ENCODE measurements at regions not wholly inside any gene's neighbourhood (a gene's known extent, or its start where the extent isn't known, plus 50 kb on each side); places are given as distances from the start of the nearest gene placed in this dataset.
"Not testable (repeated sequence)": the region's sequence is repeated elsewhere in the genome, so short reads cannot be mapped to it uniquely, and the experiment has no call there.

DNA sequence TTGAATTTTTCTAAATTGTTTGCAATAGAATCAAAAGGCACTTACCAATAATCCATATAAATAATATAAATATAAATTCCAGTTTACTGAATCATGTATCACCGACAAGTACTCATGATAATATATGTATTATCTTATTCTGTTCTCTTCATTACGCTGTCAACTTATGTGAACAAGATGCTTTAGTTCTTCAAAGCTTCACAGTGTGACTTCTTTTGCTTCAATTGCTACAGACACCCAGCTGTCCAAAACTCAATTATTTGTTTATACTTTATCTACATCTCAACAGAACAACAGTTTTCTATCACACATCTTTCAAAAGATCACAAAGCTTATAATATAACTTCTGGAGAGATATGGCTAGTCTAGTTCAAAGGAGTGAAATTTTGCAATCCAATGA is 1499.9 kb upstream of the PCDH10 start:
- DNase-seq (ENCODE audit: low spot score): no peak

- DNase-seq (ENCODE audit: low spot score): no peak
These were observed 1498.1 kb upstream of the PCDH10 start for GRCh38 chr4:131650951-131651350.

DNA sequence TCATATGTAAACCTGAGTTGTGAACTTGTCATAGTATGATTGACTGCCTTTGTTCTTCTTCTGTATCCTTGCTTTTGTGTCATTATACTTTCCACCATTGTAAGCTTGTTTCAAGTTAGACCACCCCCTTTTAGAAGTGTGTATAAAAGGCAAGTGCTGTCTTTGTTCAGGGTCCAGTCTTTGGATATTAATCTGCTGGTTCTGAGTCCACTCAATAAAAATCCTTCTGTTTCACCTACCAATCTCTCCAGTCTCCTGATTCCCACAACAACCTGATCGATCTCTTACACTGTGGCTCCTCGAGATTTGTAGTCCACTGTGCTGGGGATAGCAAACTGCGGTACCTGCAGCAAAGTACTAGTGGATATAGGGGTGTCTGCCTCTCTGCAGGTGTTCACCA is 1465.8 kb upstream of the PCDH10 start:
- not testable (repeated sequence) for DNase-seq (ENCODE audit: low spot score)

DNA sequence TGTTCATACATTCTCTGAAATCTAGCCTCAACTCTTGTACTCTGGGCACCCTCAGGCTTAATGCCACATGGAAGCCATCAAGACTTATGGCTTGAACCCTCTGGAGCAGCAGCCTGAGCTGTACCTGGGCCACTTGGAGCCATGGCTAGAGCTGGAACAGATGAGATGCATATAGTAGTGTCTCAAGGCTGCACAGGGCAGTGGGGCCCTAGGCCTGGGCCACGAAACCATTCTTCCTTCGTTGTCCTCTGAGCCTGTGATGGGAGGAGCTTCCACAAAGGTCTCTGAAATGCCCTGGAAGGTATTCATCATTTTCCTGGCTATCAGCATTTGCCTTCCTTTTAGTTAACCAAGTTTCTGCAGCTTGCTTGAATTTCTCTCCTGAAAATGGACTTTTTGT is 1427.2 kb upstream of the PCDH10 start:
- DNase-seq (ENCODE audit: low spot score): no peak

DNA sequence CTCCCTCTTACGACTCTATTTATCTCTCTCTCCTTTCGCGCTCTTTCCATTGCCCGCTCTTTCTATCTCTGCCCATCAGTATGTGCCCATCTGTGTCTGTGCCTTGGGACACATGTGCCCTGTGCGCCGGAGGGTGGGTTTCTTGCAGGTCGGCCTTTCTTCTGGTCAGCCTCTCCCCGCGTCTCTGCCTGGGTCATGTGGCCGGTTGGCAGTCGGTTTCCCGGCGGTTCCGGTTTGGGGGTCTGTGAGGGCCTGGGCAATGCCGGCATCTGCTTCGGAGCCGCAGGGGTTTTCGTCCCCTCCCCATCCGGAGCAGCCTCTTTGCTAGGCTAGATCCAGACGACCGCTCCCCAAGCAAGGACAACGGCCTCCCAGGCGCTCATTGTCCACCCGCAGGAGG is 1426.0 kb upstream of the PCDH10 start:
- not testable (repeated sequence) for DNase-seq (ENCODE audit: low spot score)

- DNase-seq (ENCODE audit: low spot score): not testable (repeated sequence)
These were observed 1424.2 kb upstream of the PCDH10 start for GRCh38 chr4:131724847-131725246.

GRCh38 chr4:131725521-131725920 is 1423.6 kb upstream of the PCDH10 start:
- not testable (repeated sequence) for DNase-seq (ENCODE audit: low spot score)

DNA sequence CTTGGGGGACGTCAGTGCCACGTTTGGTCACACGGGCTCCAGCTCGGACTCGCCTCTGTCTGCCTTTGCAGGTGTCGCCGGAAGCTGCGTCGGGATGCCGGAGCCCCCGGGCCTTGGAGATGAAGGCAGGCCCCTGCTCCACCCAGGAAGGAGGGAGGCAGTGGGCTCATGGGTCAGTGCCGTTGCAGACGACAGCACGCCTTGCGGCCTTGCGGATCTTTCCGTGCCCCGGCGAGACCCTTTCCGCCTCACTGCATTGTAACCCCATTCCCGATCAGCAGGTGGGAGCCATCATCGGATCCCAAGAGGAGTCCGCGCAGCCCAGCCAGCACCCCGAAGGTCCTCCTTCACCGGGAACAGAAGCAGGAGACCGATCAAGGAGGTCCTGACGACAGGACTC is 1422.2 kb upstream of the PCDH10 start:
- not testable (repeated sequence) for DNase-seq (ENCODE audit: low spot score)

DNA sequence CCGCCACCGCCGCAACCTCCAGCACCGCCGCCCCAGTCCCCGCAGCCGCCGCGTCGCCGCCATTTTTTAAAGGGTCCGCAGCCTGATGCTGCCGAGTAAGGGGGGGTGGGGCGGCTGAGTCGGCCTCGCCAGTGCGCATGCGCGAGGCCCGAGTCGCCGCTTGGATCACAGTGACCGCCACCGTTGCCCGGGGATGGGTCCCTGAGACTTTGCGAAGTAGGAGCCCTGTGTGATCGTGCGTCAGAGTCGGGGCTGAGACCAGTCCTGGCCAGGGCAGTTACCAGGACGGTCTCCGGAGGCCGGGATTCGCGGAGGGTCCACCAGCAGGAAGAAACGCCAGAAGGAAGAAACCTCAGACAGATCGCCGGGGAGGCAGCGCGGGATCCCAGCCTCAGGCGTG is 1421.7 kb upstream of the PCDH10 start:
- DNase-seq (ENCODE audit: low spot score): not testable (repeated sequence)

GRCh38 chr4:131729205-131729604 is 1419.9 kb upstream of the PCDH10 start:
- not testable (repeated sequence) for DNase-seq (ENCODE audit: low spot score)

- DNase-seq (ENCODE audit: low spot score): not testable (repeated sequence)
These were observed 1419.2 kb upstream of the PCDH10 start for GRCh38 chr4:131729716-131730398.

DNA sequence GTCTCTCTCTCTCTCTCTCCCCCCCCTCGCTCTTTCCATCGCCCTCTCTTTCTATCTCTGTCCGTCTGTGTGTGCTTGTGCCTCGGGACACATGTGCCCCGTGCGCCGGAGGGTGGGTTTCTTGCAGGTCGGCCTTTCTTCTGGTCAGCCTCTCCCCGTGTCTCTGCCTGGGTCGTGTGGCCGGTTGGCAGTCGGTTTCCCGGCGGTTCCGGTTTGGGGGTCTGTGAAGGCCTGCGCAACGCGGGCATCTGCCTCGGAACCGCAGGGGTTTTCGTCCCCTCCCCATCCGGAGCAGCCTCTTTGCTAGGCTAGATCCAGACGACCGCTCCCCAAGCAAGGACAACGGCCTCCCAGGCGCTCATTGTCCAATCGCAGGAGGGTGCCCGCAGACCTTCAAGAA is 1418.5 kb upstream of the PCDH10 start:
- DNase-seq (ENCODE audit: low spot score): not testable (repeated sequence)

DNA sequence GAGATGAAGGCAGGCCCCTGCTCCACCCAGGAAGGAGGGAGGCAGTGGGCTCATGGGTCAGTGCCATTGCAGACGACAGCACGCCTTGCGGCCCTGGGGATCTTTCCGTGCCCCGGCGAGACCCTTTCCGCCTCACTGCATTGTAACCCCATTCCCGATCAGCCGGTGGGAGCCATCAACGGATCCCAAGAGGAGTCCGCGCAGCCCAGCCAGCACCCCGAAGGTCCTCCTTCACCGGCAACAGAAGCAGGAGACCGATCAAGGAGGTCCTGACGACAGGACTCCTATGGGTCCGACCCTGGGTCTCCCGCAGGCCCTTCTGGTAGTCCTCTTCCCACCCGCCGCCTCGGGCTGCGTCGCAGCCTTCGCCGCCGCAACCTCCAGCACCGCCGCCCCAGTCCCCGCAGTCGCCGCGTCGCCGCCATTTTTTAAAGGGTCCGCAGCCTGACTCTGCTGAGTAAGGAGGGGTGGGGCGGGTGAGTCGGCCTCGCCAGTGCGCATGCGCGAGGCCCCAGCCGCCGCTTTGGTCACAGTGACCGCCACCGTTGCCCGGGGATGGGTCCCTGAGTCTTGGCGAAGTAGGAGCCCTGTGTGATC is 1417.0 kb upstream of the PCDH10 start:
- DNase-seq (ENCODE audit: low spot score): not testable (repeated sequence)

DNA sequence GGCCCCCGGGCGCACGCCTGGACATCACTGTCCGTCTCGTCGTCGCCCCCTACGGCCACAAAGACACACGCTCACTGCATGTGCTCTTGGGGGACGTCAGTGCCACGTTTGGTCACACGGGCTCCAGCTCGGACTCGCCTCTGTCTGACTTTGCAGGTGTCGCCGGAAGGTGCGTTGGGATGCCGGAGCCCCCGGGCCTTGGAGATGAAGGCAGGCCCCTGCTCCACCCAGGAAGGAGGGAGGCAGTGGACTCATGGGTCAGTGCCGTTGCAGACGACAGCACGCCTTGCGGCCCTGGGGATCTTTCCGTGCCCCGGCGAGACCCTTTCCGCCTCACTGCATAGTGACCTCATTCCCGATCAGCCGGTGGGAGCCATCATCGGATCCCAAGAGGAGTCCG is 1414.8 kb upstream of the PCDH10 start:
- not testable (repeated sequence) for DNase-seq (ENCODE audit: low spot score)

- DNase-seq (ENCODE audit: low spot score): not testable (repeated sequence)
These were observed 1414.2 kb upstream of the PCDH10 start for GRCh38 chr4:131734851-131735385.

DNA sequence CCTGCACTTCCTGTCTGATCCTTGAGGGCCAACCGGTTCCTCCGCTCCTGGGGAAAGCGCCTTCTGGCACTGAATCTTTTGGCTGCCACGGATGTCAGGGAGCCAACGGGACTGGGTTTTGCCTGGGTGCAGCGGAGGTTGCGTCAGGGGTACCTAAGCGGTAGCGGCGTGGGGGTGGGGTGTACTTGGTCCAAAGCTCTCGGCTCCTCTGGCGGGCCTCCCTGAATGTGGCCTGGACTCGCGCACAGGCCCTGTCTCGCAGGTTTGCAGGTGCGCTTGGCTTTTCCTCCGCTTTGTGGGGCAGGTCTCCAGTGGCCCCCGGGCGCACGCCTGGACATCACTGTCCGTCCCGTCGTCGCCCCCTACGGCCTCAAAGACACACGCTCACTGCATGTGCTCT is 1410.1 kb upstream of the PCDH10 start:
- not testable (repeated sequence) for DNase-seq (ENCODE audit: low spot score)

DNA sequence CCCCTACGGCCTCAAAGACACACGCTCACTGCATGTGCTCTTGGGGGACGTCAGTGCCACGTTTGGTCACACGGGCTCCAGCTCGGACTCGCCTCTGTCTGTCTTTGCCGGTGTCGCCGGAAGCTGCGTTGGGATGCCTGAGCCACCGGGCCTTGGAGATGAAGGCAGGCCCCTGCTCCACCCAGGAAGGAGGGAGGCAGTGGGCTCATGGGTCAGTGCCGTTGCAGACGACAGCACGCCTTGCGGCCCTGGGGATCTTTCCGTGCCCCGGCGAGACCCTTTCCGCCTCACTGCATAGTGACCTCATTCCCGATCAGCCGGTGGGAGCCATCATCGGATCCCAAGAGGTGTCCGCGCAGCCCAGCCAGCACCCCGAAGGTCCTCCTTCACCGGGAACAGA is 1407.3 kb upstream of the PCDH10 start:
- DNase-seq (ENCODE audit: low spot score): not testable (repeated sequence)

DNA sequence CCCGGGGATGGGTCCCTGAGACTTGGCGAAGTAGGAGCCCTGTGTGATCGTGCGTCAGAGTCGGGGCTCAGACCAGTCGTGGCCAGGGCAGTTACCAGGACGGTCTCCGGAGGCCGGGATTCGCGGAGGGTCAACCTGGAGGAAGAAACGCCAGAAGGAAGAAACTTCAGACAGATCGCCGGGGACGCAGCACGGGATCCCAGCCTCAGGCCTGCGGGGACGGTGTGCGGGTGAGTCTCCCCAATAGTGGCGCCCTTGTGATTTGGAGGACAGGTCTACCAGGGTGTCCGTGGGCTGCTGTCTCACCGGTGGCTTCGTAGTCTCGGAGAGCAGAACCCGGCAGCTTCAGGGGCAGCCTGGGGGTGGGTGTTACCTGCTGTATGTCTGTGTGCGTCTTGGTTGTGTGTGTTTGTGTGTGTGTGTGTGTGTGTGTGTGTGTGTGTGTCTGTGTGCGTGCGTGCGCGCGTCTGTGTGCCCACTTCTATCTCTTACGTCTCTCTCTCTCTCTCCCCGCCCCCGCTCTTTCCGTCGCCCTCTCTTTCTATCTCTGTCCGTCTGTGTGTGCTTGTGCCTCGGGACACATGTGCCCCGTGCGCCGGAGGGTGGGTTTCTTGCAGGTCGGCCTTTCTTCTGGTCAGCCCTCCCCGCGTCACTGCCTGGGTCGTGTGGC is 1406.4 kb upstream of the PCDH10 start:
- DNase-seq (ENCODE audit: low spot score): not testable (repeated sequence)

DNA sequence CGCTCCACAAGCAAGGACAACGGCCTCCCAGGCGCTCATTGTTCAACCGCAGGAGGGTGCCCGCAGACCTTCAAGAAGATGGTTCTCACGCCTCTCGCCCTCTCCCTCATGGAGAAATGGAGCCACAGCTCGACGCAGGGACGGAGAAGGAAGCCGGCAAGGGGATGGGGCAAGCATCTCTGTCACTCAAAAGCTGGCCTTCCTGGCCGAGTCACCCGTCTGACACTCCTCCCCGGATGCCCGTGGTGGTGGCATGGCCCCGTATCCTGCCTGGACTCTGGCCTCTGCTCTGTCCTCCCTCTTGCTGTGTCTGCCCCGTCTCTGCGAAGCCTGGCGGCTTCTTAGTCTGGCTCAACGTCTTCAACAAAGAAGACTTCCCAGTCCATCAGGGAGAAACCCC is 1405.7 kb upstream of the PCDH10 start:
- DNase-seq (ENCODE audit: low spot score): not testable (repeated sequence)

DNA sequence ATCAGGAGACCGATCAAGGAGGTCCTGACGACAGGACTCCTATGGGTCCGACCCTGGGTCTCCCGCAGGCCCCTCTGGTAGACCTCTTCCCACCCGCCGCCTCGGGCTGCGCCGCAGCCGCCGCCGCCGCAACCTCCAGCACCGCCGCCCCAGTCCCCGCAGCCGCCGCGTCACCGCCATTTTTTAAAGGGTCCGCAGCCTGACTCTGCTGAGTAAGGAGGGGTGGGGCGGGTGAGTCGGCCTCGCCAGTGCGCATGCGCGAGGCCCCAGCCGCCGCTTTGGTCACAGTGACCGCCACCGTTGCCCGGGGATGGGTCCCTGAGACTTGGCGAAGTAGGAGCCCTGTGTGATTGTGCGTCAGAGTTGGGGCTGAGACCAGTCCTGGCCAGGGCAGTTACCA is 1401.9 kb upstream of the PCDH10 start:
- DNase-seq (ENCODE audit: low spot score): not testable (repeated sequence)

DNA sequence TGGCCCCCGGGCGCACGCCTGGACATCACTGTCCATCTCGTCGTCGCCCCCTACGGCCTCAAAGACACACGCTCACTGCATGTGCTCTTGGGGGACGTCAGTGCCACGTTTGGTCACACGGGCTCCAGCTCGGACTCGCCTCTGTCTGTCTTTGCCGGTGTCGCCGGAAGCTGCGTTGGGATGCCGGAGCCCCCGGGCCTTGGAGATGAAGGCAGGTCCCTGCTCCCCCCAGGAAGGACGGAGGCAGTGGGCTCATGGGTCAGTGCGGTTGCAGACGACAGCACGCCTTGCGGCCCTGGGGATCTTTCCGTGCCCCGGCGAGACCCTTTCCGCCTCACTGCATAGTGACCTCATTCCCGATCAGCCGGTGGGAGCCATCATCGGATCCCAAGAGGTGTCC is 1399.9 kb upstream of the PCDH10 start:
- not testable (repeated sequence) for DNase-seq (ENCODE audit: low spot score)

DNA sequence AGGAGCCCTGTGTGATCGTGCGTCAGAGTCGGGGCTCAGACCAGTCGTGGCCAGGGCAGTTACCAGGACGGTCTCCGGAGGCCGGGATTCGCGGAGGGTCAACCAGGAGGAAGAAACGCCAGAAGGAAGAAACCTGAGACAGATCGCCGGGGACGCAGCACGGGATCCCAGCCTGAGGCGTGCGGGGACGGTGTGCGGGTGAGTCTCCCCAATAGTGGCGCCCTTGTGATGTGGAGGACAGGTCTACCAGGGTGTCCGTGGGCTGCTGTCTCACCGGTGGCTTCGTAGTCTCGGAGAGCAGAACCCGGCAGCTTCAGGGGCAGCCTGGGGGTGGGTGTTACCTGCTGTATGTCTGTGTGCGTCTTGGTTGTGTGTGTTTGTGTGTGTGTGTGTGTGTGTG is 1399.1 kb upstream of the PCDH10 start:
- not testable (repeated sequence) for DNase-seq (ENCODE audit: low spot score)

DNA sequence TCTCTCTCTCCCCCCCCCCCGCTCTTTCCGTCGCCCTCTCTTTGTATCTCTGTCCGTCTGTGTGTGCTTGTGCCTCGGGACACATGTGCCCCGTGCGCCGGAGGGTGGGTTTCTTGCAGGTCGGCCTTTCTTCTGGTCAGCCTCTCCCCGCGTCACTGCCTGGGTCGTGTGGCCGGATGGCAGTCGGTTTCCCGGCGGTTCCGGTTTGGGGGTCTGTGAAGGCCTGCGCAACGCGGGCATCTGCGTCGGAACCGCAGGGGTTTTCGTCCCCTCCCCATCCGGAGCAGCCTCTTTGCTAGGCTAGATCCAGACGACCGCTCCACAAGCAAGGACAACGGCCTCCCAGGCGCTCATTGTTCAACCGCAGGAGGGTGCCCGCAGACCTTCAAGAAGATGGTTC is 1398.6 kb upstream of the PCDH10 start:
- not testable (repeated sequence) for DNase-seq (ENCODE audit: low spot score)

Data from kidney capillary endothelial cell (primary cell).